Epithelial cell of proximal tubule (primary cell): ENCODE measurements at regions not wholly inside any gene's neighbourhood (a gene's known extent, or its start where the extent isn't known, plus 50 kb on each side); places are given as distances from the start of the nearest gene placed in this dataset.

Experiments used
- DNase-seq: peaks from one replicate; pipeline ENCODE4 v3.0.0-alpha.2; 2011; ENCODE audit warnings: low read depth
- H3K4me3 ChIP-seq: 2 replicates; pipeline ENCODE4 v1.5.1; 2011; ENCODE audit warnings: low read depth, mild to moderate bottlenecking, low read length
- CTCF ChIP-seq: conservative IDR thresholded peaks from 2 replicates; pipeline ENCODE4 v1.5.1; 2012; ENCODE audit warnings: low read depth, mild to moderate bottlenecking, low read length

GRCh38 chr14:42070031-42070430 is 463.4 kb downstream of the LRFN5 start:
- DNase-seq, result no peak
- no peak overlapping the region for H3K4me3 ChIP-seq
- TF ChIP-seq CTCF, result no peak

DNA sequence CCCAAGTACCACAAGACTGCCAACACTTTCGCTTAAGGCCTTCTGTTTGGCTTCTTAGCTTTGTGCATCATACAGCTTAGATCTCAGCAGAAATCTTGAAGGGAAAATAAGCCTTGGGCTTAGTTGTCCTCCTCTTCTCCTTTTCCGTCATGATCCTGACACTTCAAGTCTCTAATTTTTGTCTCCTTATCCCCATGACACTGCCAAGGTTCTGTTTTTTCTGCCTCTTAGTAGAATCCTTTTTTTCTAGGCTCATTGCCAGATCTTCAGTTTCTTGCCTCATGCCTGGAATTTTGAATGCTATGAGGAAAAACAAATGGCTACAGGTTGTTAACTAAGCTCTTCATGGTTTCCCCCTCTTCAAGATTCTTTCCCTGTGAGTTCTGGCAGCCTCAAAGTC is 450.4 kb downstream of the LRFN5 start:
- no peak for TF ChIP-seq CTCF
- no peak for DNase-seq
- no peak overlapping the region for H3K4me3 ChIP-seq

- no peak overlapping the region for H3K4me3 ChIP-seq
- no peak for TF ChIP-seq CTCF
- no peak for DNase-seq
These were observed 440.9 kb downstream of the LRFN5 start for GRCh38 chr14:42047421-42048055.

GRCh38 chr14:42045383-42045782 is 438.7 kb downstream of the LRFN5 start:
- no peak overlapping the region for H3K4me3 ChIP-seq
- DNase-seq, result no peak
- TF ChIP-seq CTCF, result no peak

GRCh38 chr14:42028607-42029006 is 421.9 kb downstream of the LRFN5 start:
- TF ChIP-seq CTCF, result no peak
- no peak overlapping the region for H3K4me3 ChIP-seq
- no peak for DNase-seq

DNA sequence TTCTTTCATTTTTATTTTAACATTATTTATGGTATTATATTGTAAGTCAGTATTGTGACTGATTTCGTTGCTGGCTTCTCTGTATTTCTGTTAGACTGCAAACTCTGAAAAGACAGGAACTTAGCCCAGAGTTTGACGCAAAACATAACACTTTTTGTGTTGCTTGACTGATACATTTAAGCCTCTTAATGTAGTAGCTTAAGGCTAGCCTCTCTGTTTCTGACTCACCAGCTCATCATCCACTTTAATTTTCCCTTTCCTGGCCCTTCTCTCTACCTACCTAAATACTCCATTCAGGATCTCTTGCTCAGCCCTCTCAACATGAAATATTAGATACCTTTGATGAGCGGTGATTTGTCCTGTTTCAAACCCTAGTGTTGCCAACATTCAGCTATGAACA is 420.6 kb downstream of the LRFN5 start:
- DNase-seq, result no peak
- no peak for TF ChIP-seq CTCF
- H3K4me3 ChIP-seq, result no peak overlapping the region

DNA sequence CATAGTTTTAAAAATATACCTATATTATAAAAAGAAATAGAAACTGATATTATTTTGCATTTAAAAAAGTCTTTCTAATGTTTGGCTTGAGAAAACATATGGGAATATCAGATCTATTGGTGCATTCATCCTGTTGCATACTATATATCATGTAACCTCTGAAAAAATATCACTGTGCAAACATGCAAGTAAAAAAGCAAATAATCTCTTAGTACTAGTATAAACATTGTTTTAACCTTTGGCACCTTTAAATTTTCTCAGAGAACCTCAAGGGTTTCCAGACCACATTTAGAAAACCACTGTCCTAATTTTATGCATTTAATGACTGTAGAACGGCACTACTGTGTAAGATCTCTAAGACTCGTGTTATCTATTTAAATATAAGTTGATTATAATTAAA is 416.8 kb downstream of the LRFN5 start:
- no peak for TF ChIP-seq CTCF
- no peak for DNase-seq
- H3K4me3 ChIP-seq, result no peak overlapping the region
